DND-41 (cell line): ENCODE measurements at regions not wholly inside any gene's neighbourhood (a gene's known extent, or its start where the extent isn't known, plus 50 kb on each side); places are given as distances from the start of the nearest gene placed in this dataset.

Experiments
- CTCF ChIP-seq: IDR thresholded peaks from 2 replicates; pipeline ENCODE4 v1.5.1; 2012; ENCODE audit warnings: borderline replicate concordance, low read length, moderate library complexity, mild to moderate bottlenecking; ENCODE audit not compliant: poor library complexity, severe bottlenecking; ENCODE audit errors: extremely low read depth
- EZH2 ChIP-seq: IDR thresholded peaks from 3 replicates; pipeline ENCODE4 v1.6.1; 2012; ENCODE audit warnings: borderline replicate concordance, low read depth, mild to moderate bottlenecking, moderate library complexity, low read length, inconsistent platforms; ENCODE audit not compliant: severe bottlenecking

GRCh38 chr14:94987409-94987808 is 169.9 kb downstream of the DICER1 start:
- no peak for TF ChIP-seq EZH2
- TF ChIP-seq CTCF = no peak
